RWPE1 (cell line): ENCODE measurements at regions not wholly inside any gene's neighbourhood (a gene's known extent, or its start where the extent isn't known, plus 50 kb on each side); places are given as distances from the start of the nearest gene placed in this dataset.

Experiments
- CTCF ChIA-PET: fragments of 350-600 bp; sonication (Branson Sonifier 250); formaldehyde crosslinking; extraction: SDS; loops from one replicate; lab custom pipeline; 2021; lab: Yijun Ruan, JAX
- POLR2A ChIA-PET: fragments of 400-600 bp; formaldehyde crosslinking; extraction: SDS; loops from one replicate; lab custom pipeline; 2020; ENCODE audit warnings: antibody characterized with exemption; ENCODE audit not compliant: low non-redundant PET; lab: Yijun Ruan, JAX
- DNase-seq: peaks from one replicate; pipeline ENCODE4 v3.0.0; 2012; ENCODE audit warnings: low spot score
- H3K27ac ChIP-seq: fragments of 450-650 bp; 2 replicates; pipeline ENCODE4 v1.5.1; 2017
- TF ChIP-seq, protein P1 (sequence below): fragments of 450-650 bp; conservative IDR thresholded peaks from 2 replicates; pipeline ENCODE4 v1.5.1; 2017; ENCODE audit warnings: low read depth, mild to moderate bottlenecking

DNA sequence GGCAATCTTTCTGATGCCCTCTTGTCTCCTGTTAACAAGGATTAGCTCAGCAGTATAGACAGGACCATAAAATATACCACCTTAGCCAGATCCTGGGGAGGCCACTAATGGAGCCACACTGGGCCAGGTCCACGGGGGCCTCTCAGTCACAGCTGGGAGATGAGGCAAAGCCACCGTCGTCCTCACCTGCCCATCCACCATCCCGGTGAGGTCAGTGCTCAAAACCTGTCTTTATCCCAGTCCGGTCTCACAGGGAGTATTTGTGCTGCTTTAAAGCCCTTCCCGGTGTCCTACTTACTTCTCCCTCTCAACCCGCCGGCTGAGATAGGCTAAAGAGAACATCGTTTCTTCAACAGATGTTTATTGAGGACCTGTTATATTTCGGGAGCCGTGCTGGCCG, 104.3 kb downstream of the EDN3 start:
- ChIA-PET CTCF (interaction anchor here (0.6 to 1.5 kb wide), 10 partner anchors 11 to 535 kb away, joined by 3 to 8 read pairs (median 4); no protein-coding TSS in a partner anchor), POLR2A (no interaction called here)
- no peak overlapping the region for H3K27ac ChIP-seq
- no peak for DNase-seq
- TF ChIP-seq, protein P1, sequence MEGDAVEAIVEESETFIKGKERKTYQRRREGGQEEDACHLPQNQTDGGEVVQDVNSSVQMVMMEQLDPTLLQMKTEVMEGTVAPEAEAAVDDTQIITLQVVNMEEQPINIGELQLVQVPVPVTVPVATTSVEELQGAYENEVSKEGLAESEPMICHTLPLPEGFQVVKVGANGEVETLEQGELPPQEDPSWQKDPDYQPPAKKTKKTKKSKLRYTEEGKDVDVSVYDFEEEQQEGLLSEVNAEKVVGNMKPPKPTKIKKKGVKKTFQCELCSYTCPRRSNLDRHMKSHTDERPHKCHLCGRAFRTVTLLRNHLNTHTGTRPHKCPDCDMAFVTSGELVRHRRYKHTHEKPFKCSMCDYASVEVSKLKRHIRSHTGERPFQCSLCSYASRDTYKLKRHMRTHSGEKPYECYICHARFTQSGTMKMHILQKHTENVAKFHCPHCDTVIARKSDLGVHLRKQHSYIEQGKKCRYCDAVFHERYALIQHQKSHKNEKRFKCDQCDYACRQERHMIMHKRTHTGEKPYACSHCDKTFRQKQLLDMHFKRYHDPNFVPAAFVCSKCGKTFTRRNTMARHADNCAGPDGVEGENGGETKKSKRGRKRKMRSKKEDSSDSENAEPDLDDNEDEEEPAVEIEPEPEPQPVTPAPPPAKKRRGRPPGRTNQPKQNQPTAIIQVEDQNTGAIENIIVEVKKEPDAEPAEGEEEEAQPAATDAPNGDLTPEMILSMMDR = no peak

- ChIA-PET POLR2A (no interaction called here), CTCF (interaction anchor here (0.7 to 1.4 kb wide), 2 partner anchors 20 to 536 kb away, joined by 3 read pairs; no protein-coding TSS in a partner anchor)
- DNase-seq = no peak
- TF ChIP-seq, protein P1 = no peak
- H3K27ac ChIP-seq = no peak overlapping the region
These were observed 105.1 kb downstream of the EDN3 start for GRCh38 chr20:59405226-59406200.

- TF ChIP-seq, protein P1 = no peak
- no peak overlapping the region for H3K27ac ChIP-seq
- ChIA-PET CTCF (interaction anchor here (0.5 to 0.7 kb wide), 2 partner anchors 21 to 554 kb away, joined by 3 read pairs; partner anchors contain the start of gene GNAS), POLR2A (no interaction called here)
- no peak for DNase-seq
These were observed 106.0 kb downstream of the EDN3 start for GRCh38 chr20:59406446-59406845.

DNA sequence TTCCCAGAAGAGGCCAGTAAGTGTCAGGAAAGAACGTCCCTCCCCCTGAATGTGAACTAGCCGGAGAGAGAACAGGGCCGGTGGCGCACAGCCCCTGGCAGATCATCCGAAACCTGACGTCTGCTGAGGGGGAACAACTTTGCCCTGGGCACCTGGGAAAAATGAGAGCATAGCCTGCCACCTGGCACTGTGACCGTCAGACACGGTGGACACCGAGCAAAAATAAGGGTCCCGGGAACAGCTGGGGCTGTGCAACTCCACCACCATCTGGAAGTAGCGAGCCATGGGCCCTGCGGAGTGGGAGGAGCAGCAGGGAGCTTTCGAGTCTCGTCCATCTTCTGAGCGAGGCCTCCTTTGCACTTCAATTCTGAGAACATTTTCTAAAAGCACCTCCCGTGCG, 110.8 kb downstream of the EDN3 start:
- H3K27ac ChIP-seq = no peak overlapping the region
- POLR2A ChIA-PET = no interaction called here
- no peak for DNase-seq
- TF ChIP-seq, protein P1 = no peak
- CTCF ChIA-PET = no interaction called here

DNA sequence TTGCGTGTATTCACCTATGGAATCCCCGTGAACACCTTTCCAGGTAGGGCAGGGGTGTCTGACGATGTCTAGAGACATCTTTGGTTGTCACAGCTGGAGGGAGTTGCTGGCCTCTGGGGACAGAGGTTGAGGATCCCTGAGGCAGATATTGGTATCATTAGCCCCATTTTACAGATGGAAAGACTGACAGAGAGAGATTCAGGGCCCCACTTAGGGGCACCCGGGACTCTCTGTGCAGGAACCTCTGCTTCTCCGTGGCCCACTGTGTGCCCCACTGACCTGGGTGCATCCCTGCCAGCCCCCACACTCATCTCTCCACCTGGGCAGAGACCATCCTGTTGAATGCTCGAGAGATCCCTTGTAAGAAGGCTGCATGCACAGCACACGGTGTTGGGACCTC, 111.2 kb downstream of the EDN3 start:
- ChIA-PET CTCF (interaction anchor here (0.9 kb wide), 1 partner anchor 8 kb away, joined by 3 read pairs; no protein-coding TSS in a partner anchor), POLR2A (no interaction called here)
- TF ChIP-seq, protein P1 = no peak
- H3K27ac ChIP-seq = no peak overlapping the region
- no peak for DNase-seq

- ChIA-PET CTCF (interaction anchor here (0.7 to 0.9 kb wide), 2 partner anchors 8 to 13 kb away, joined by 3 read pairs; no protein-coding TSS in a partner anchor), POLR2A (no interaction called here)
- H3K27ac ChIP-seq = no peak overlapping the region
- no peak for DNase-seq
- TF ChIP-seq, protein P1 = no peak
These were observed 111.8 kb downstream of the EDN3 start for GRCh38 chr20:59412181-59412580.
